Subcutaneous abdominal adipose tissue (tissue), 5 donors: ENCODE measurements at regions not wholly inside any gene's neighbourhood (a gene's known extent, or its start where the extent isn't known, plus 50 kb on each side); places are given as distances from the start of the nearest gene placed in this dataset.

Experiments
- H3K27ac ChIP-seq: one replicate; pipeline ENCODE4 v1.7.0; 2013; ENCODE audit warnings: low read depth, mild to moderate bottlenecking, inconsistent platforms, low read length, moderate library complexity
- H3K27me3 ChIP-seq, 5 donors: one replicate each; pipeline ENCODE4 v1.7.0; 2013; ENCODE audit warnings: low read length in 5 of 5, inconsistent platforms in 1 of 5; ENCODE audit not compliant: control insufficient read depth in 5 of 5, insufficient read depth in 4 of 5
- H3K36me3 ChIP-seq, 5 donors: one replicate each; pipeline ENCODE4 v1.7.0; 2013; ENCODE audit warnings: low read length in 5 of 5; ENCODE audit not compliant: control insufficient read depth in 5 of 5, insufficient read depth in 5 of 5
- H3K4me1 ChIP-seq, 5 donors: one replicate each; pipeline ENCODE4 v1.7.0; 2013; ENCODE audit warnings: low read length in 5 of 5, mild to moderate bottlenecking in 3 of 5, moderate library complexity in 1 of 5; ENCODE audit not compliant: control insufficient read depth in 5 of 5, insufficient read depth in 5 of 5
- H3K4me3 ChIP-seq, 5 donors: one replicate each; pipeline ENCODE4 v1.7.0; 2013; ENCODE audit warnings: low read length in 5 of 5, low read depth in 1 of 5
- H3K9ac ChIP-seq, 5 donors: one replicate each; pipeline ENCODE4 v1.7.0; 2013; ENCODE audit warnings: low read length in 5 of 5, mild to moderate bottlenecking in 4 of 5, moderate library complexity in 3 of 5
- H3K9me3 ChIP-seq, 5 donors: one replicate each; pipeline ENCODE4 v1.7.0; 2013; ENCODE audit warnings: low read length in 5 of 5; ENCODE audit not compliant: control insufficient read depth in 5 of 5
- donor health status: healthy.
- donor health status: healthy.
- donor health status: healthy.
- donor health status: healthy.
- donor health status: healthy.

GRCh38 chr15:25960273-25960672 lies 97.1 kb upstream of the ATP10A start:
- no peaks in the 10 kb centered on the region for H3K4me1 ChIP-seq
- no peaks in the 10 kb centered on the region for H3K36me3 ChIP-seq
- H3K4me3 ChIP-seq: no peak overlapping the region
- no peak overlapping the region for H3K9ac ChIP-seq
- no peak overlapping the region for H3K27ac ChIP-seq
- peaks cover 0 to 3% (median 2%) of the 10 kb centered on the region in 5 donors for H3K9me3 ChIP-seq
- H3K27me3 ChIP-seq: peaks cover 0 to 9% (median 0%) of the 10 kb centered on the region in 5 donors

GRCh38 chr15:25959100-25959499 lies 96.0 kb upstream of the ATP10A start:
- peaks cover 0 to 3% (median 2%) of the 10 kb centered on the region in 5 donors for H3K9me3 ChIP-seq
- no peaks in the 10 kb centered on the region for H3K4me1 ChIP-seq
- H3K4me3 ChIP-seq: no peak overlapping the region
- no peak overlapping the region for H3K9ac ChIP-seq
- H3K27ac ChIP-seq: no peak overlapping the region
- H3K36me3 ChIP-seq: no peaks in the 10 kb centered on the region
- peaks cover 0 to 9% (median 0%) of the 10 kb centered on the region in 5 donors for H3K27me3 ChIP-seq

- peaks cover 0 to 9% (median 0%) of the 10 kb centered on the region in 5 donors for H3K27me3 ChIP-seq
- H3K4me1 ChIP-seq: no peaks in the 10 kb centered on the region
- no peak overlapping the region for H3K4me3 ChIP-seq
- H3K9me3 ChIP-seq: peaks cover 0 to 2% (median 0%) of the 10 kb centered on the region in 5 donors
- no peaks in the 10 kb centered on the region for H3K36me3 ChIP-seq
- no peak overlapping the region for H3K9ac ChIP-seq
- no peak overlapping the region for H3K27ac ChIP-seq
Observed at GRCh38 chr15:25955628-25956027, 92.5 kb upstream of the ATP10A start.

- no peaks in the 10 kb centered on the region for H3K36me3 ChIP-seq
Observed at GRCh38 chr15:25954398-25954797, 91.3 kb upstream of the ATP10A start.

GRCh38 chr15:25950014-25950413 lies 86.9 kb upstream of the ATP10A start:
- Histone ChIP-seq H3K4me3 (no peak overlapping the region), H3K4me1 (no peaks in the 10 kb centered on the region), H3K27me3 (no peaks in the 10 kb centered on the region), H3K9ac (no peak overlapping the region), H3K36me3 (no peaks in the 10 kb centered on the region), H3K9me3 (peaks cover 0 to 2% (median 0%) of the 10 kb centered on the region in 5 donors), H3K27ac (no peak overlapping the region)

More at GRCh38 chr15:25954398-25954797, 91.3 kb upstream of the ATP10A start:
- Histone ChIP-seq H3K4me3 (no peak overlapping the region), H3K9ac (no peak overlapping the region), H3K4me1 (no peaks in the 10 kb centered on the region), H3K27me3 (peaks cover 0 to 6% (median 0%) of the 10 kb centered on the region in 5 donors), H3K9me3 (peaks cover 0 to 2% (median 0%) of the 10 kb centered on the region in 5 donors), H3K27ac (no peak overlapping the region)

GRCh38 chr15:25947323-25948314 lies 84.5 kb upstream of the ATP10A start:
- Histone ChIP-seq H3K4me1 (no peaks in the 10 kb centered on the region), H3K9ac (no peak overlapping the region), H3K27me3 (no peaks in the 10 kb centered on the region), H3K36me3 (no peaks in the 10 kb centered on the region), H3K9me3 (no peaks in the 10 kb centered on the region), H3K4me3 (no peak overlapping the region), H3K27ac (no peak overlapping the region)

GRCh38 chr15:25946241-25946805 lies 83.2 kb upstream of the ATP10A start:
- no peaks in the 10 kb centered on the region for H3K4me1 ChIP-seq
- H3K27me3 ChIP-seq: no peaks in the 10 kb centered on the region
- H3K27ac ChIP-seq: no peak overlapping the region
- H3K4me3 ChIP-seq: no peak overlapping the region
- H3K36me3 ChIP-seq: no peaks in the 10 kb centered on the region
- H3K9ac ChIP-seq: no peak overlapping the region
- no peaks in the 10 kb centered on the region for H3K9me3 ChIP-seq

- Histone ChIP-seq H3K9ac (no peak overlapping the region), H3K4me3 (no peak overlapping the region), H3K27me3 (no peaks in the 10 kb centered on the region), H3K4me1 (no peaks in the 10 kb centered on the region), H3K36me3 (no peaks in the 10 kb centered on the region), H3K9me3 (no peaks in the 10 kb centered on the region), H3K27ac (no peak overlapping the region)
Observed at GRCh38 chr15:25944386-25944785, 81.3 kb upstream of the ATP10A start.

GRCh38 chr15:25943831-25944230 lies 80.7 kb upstream of the ATP10A start:
- H3K4me1 ChIP-seq: no peaks in the 10 kb centered on the region

GRCh38 chr15:25939122-25939521 lies 76.0 kb upstream of the ATP10A start:
- H3K27me3 ChIP-seq: no peaks in the 10 kb centered on the region
- no peak overlapping the region for H3K9ac ChIP-seq
- no peaks in the 10 kb centered on the region for H3K9me3 ChIP-seq
- no peak overlapping the region for H3K27ac ChIP-seq
- peaks cover 0 to 3% (median 2%) of the 10 kb centered on the region in 5 donors for H3K4me1 ChIP-seq
- no peaks in the 10 kb centered on the region for H3K36me3 ChIP-seq
- H3K4me3 ChIP-seq: no peak overlapping the region

More at GRCh38 chr15:25943831-25944230, 80.7 kb upstream of the ATP10A start:
- Histone ChIP-seq H3K27ac (no peak overlapping the region), H3K36me3 (no peaks in the 10 kb centered on the region), H3K9ac (no peak overlapping the region), H3K27me3 (no peaks in the 10 kb centered on the region), H3K4me3 (no peak overlapping the region), H3K9me3 (no peaks in the 10 kb centered on the region)
